Muscle of leg (tissue), 3 donors: ENCODE measurements at regions not wholly inside any gene's neighbourhood (a gene's known extent, or its start where the extent isn't known, plus 50 kb on each side); places are given as distances from the start of the nearest gene placed in this dataset.
"Not testable (repeated sequence)": the region's sequence is repeated elsewhere in the genome, so short reads cannot be mapped to it uniquely, and the experiment has no call there.

Experiments
- DNase-seq: peaks from one replicate; pipeline ENCODE4 v3.0.0; 2013
- H3K27ac ChIP-seq: one replicate; pipeline ENCODE4 v1.5.1; 2013; ENCODE audit warnings: mild to moderate bottlenecking, low read length, control low read depth
- H3K27me3 ChIP-seq: one replicate; pipeline ENCODE4 v1.6.1; 2013; ENCODE audit warnings: low read length; ENCODE audit not compliant: control insufficient read depth, insufficient read depth
- H3K36me3 ChIP-seq: one replicate; pipeline ENCODE4 v1.6.1; 2013; ENCODE audit warnings: low read length; ENCODE audit not compliant: control insufficient read depth, insufficient read depth
- H3K4me1 ChIP-seq: one replicate; pipeline ENCODE4 v1.6.1; 2013; ENCODE audit warnings: low read length; ENCODE audit not compliant: control insufficient read depth, insufficient read depth
- H3K4me3 ChIP-seq: one replicate; pipeline ENCODE4 v1.5.1; 2013; ENCODE audit warnings: low read length, control low read depth
- H3K9me3 ChIP-seq: replicated peaks from 2 replicates; pipeline ENCODE4 v1.6.1; 2013; ENCODE audit warnings: low read depth, low read length; ENCODE audit not compliant: control insufficient read depth
- WGBS: methylation state at CpG from one replicate; pipeline ENCODE4 v1.1.5; 2013; ENCODE audit warnings: missing lambda C conversion rate; ENCODE audit not compliant: insufficient coverage; 5-methylcytosine and 5-hydroxymethylcytosine counted together

GRCh38 chr3:177613901-177614300, 416.6 kb upstream of the TBL1XR1 start:
- H3K36me3 ChIP-seq = no peaks in the 10 kb centered on the region
- H3K27me3 ChIP-seq = no peaks in the 10 kb centered on the region
- H3K4me1 ChIP-seq = peaks cover 14% of the 10 kb centered on the region
- H3K9me3 ChIP-seq = no peaks in the 10 kb centered on the region
- DNase-seq = no peak
- H3K4me3 ChIP-seq = no peak overlapping the region
- no peak overlapping the region for H3K27ac ChIP-seq

GRCh38 chr3:177615015-177615414, 417.7 kb upstream of the TBL1XR1 start:
- WGBS = no CpG with 5 or more reads among the region's 2 CpGs
- H3K4me1 ChIP-seq = peaks cover 17% of the 10 kb centered on the region
- DNase-seq = peak; percentile 88

GRCh38 chr3:177618873-177619733, 421.8 kb upstream of the TBL1XR1 start:
- Histone ChIP-seq H3K4me3 (no peak overlapping the region), H3K4me1 (peaks cover 11% of the 10 kb centered on the region), H3K36me3 (no peaks in the 10 kb centered on the region), H3K9me3 (no peaks in the 10 kb centered on the region), H3K27me3 (no peaks in the 10 kb centered on the region), H3K27ac (peak overlapping the region; percentile 8)
- 71% methylated on average over 1 of the region's 8 CpGs for WGBS
- peak; percentile 53 for DNase-seq

More at GRCh38 chr3:177615015-177615414, 417.7 kb upstream of the TBL1XR1 start:
- Histone ChIP-seq H3K9me3 (no peaks in the 10 kb centered on the region), H3K27me3 (no peaks in the 10 kb centered on the region), H3K27ac (no peak overlapping the region), H3K36me3 (no peaks in the 10 kb centered on the region), H3K4me3 (no peak overlapping the region)

- Histone ChIP-seq H3K27me3 (no peaks in the 10 kb centered on the region), H3K4me3 (no peak overlapping the region), H3K36me3 (no peaks in the 10 kb centered on the region), H3K27ac (no peak overlapping the region), H3K9me3 (no peaks in the 10 kb centered on the region), H3K4me1 (peaks cover 8% of the 10 kb centered on the region)
- DNase-seq = no peak
- 100% methylated on average over 5 of the region's 9 CpGs for WGBS
Observed at GRCh38 chr3:177620073-177620472, 422.8 kb upstream of the TBL1XR1 start.

GRCh38 chr3:177622520-177622919, 425.2 kb upstream of the TBL1XR1 start:
- no peaks in the 10 kb centered on the region for H3K36me3 ChIP-seq
- peaks cover 7% of the 10 kb centered on the region for H3K4me1 ChIP-seq
- no peaks in the 10 kb centered on the region for H3K9me3 ChIP-seq
- no CpG with 5 or more reads among the region's 1 CpG for WGBS
- H3K27ac ChIP-seq = peak overlapping the region; percentile 50
- H3K4me3 ChIP-seq = no peak overlapping the region
- no peaks in the 10 kb centered on the region for H3K27me3 ChIP-seq
- no peak for DNase-seq

GRCh38 chr3:177622982-177623617, 425.8 kb upstream of the TBL1XR1 start:
- peak overlapping the region; percentile 50 for H3K27ac ChIP-seq

GRCh38 chr3:177624528-177625495, 427.5 kb upstream of the TBL1XR1 start:
- no peak overlapping the region for H3K27ac ChIP-seq

More at GRCh38 chr3:177622982-177623617, 425.8 kb upstream of the TBL1XR1 start:
- H3K27me3 ChIP-seq = no peaks in the 10 kb centered on the region
- DNase-seq = no peak
- H3K4me3 ChIP-seq = no peak overlapping the region
- 93% methylated on average over 3 of the region's 5 CpGs for WGBS
- no peaks in the 10 kb centered on the region for H3K9me3 ChIP-seq
- H3K4me1 ChIP-seq = peaks cover 7% of the 10 kb centered on the region
- H3K36me3 ChIP-seq = no peaks in the 10 kb centered on the region

GRCh38 chr3:177626045-177626444, 428.8 kb upstream of the TBL1XR1 start:
- DNase-seq = no peak
- no CpG with 5 or more reads among the region's 2 CpGs for WGBS
- peaks cover 4% of the 10 kb centered on the region for H3K4me1 ChIP-seq
- no peaks in the 10 kb centered on the region for H3K27me3 ChIP-seq
- no peak overlapping the region for H3K4me3 ChIP-seq
- H3K27ac ChIP-seq = no peak overlapping the region
- H3K9me3 ChIP-seq = no peaks in the 10 kb centered on the region
- H3K36me3 ChIP-seq = no peaks in the 10 kb centered on the region

More at GRCh38 chr3:177624528-177625495, 427.5 kb upstream of the TBL1XR1 start:
- WGBS = 84% methylated on average over 3 of the region's 13 CpGs
- Histone ChIP-seq H3K9me3 (no peaks in the 10 kb centered on the region), H3K4me1 (peaks cover 4% of the 10 kb centered on the region), H3K27me3 (no peaks in the 10 kb centered on the region), H3K4me3 (no peak overlapping the region), H3K36me3 (no peaks in the 10 kb centered on the region)
- DNase-seq = no peak

- DNase-seq, H3K27me3 ChIP-seq, H3K9me3 ChIP-seq, H3K36me3 ChIP-seq, H3K4me1 ChIP-seq, H3K4me3 ChIP-seq, H3K27ac ChIP-seq: not testable (repeated sequence)
Observed at GRCh38 chr3:177628095-177628719, 430.9 kb upstream of the TBL1XR1 start.
